Fibroblast of upper back skin (primary cell): ENCODE measurements at regions not wholly inside any gene's neighbourhood (a gene's known extent, or its start where the extent isn't known, plus 50 kb on each side); places are given as distances from the start of the nearest gene placed in this dataset.
"Not testable (repeated sequence)": the region's sequence is repeated elsewhere in the genome, so short reads cannot be mapped to it uniquely, and the experiment has no call there.

Experiments
- DNase-seq: peaks from one replicate; pipeline ENCODE4 v3.0.0-alpha.2; 2013

DNA sequence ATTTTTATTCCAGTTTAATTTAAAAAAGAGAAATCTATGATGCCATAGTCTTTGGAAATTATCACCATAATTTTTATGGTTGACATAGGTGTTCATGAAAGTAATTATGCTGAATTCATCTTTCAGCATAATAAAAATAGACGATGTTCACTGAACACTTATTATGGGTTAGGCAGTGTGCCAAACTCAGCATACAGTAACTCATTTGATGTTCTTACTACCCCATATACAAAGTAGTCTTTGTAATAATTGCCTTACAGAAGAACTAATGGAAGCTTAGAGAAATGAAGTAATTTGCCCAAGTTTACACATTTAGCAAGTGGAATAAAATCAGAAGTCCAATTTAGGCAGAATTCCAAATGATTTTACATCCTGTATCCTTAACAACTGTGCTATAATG, 852.2 kb upstream of the GOT2 start:
- DNase-seq = no peak

GRCh38 chr16:59574296-59574695, 840.2 kb upstream of the GOT2 start:
- no peak for DNase-seq

GRCh38 chr16:59573528-59574271, 839.6 kb upstream of the GOT2 start:
- peak; percentile 94 for DNase-seq

GRCh38 chr16:59567496-59567895, 833.4 kb upstream of the GOT2 start:
- no peak for DNase-seq

DNA sequence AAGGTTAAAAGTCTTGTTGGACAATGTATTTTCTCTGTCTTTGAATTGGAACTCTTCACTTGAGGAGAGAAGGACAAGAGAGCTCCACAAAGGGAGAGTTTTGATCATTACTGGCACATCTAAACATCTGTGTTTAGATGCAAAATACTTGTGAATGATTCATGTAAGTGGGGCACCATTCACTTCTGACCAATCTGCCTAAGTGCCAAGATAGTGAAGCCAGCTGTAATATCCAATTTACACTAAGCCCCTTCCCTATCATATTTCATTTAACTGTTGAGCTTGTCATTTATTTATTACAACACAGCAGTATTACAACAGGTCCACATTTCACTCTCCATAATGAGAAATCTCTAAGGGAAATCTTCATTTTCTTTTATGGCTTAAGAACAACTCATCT, 832.3 kb upstream of the GOT2 start:
- DNase-seq = no peak

- DNase-seq = no peak
Measured at GRCh38 chr16:59558679-59559078, 824.6 kb upstream of the GOT2 start.

- no peak for DNase-seq
Measured at GRCh38 chr16:59552164-59552563, 818.0 kb upstream of the GOT2 start.

DNA sequence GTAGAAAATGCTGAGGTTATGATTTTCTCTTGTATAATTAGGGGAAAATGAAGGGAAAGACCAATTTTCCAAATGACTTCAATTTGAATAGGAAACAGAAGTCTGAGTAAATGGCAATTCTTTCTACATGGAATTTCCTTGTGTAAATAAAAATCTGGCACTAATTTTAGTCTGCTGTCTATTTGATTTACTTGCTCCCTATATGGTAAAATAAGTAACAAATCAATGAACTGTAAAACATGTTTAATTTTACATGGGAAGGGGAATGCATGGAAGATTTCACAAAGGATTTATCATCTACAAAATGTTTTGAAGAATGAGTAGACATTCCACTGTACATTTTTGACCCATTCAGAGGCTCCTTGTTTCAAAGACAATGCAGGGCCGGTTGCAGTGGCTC, 811.6 kb upstream of the GOT2 start:
- peak; percentile 66 for DNase-seq

DNA sequence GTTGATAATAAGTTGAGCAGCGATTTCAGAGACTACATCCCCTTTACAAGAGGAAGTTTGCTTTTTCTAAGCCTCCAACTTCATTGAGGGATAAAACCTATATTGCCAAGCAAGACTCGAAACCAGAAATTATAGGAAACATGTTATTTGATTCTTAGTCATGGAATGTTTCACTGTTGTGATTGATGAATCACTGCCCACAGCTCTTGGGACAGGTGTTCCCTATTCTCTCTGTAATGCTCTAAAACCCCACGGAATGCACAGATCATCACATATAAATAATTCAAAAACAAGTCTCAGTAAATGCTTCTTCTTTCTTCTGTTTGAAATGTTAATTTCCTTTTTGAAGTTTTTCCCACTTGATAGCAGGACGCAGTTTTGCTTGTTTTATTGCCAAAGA, 809.5 kb upstream of the GOT2 start:
- DNase-seq = peak; percentile 91

DNA sequence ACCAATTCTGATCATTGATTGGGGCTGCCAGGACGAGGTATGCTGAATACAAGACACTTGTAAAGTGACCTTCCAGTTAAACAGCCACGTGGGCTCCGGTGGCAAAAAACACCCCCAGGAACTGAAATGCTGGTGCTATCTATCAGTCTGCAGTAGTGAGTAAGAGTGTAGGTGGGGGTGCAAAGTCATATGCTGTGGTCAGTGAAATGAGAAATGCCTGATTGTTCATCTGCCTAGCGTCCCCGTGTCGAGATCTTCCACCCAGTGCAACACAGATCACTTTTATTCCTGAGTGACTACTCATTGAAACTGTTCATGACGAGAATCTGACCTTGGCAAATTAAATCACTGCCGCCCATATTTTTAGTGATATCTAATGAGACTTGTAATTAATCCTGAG, 806.5 kb upstream of the GOT2 start:
- DNase-seq = peak; percentile 39

DNA sequence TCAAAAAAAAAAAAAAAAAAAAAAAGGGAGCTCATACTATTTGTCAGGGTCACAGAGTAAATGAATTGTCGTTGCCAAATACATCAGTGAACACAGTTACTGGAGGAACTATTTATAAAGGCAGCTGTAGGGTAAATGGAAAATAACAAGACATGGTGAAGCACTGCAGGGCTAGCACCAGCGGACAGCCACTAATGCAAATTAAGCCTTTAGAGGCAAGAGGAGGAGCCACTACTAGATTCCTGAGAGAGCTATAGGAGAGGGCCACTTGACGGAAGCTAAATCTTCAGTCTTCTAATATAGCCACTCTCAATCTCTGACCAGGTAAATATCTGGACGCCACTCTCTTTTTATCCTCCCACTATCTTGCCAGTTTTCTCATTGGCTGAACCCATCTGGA, 801.2 kb upstream of the GOT2 start:
- DNase-seq = no peak

DNA sequence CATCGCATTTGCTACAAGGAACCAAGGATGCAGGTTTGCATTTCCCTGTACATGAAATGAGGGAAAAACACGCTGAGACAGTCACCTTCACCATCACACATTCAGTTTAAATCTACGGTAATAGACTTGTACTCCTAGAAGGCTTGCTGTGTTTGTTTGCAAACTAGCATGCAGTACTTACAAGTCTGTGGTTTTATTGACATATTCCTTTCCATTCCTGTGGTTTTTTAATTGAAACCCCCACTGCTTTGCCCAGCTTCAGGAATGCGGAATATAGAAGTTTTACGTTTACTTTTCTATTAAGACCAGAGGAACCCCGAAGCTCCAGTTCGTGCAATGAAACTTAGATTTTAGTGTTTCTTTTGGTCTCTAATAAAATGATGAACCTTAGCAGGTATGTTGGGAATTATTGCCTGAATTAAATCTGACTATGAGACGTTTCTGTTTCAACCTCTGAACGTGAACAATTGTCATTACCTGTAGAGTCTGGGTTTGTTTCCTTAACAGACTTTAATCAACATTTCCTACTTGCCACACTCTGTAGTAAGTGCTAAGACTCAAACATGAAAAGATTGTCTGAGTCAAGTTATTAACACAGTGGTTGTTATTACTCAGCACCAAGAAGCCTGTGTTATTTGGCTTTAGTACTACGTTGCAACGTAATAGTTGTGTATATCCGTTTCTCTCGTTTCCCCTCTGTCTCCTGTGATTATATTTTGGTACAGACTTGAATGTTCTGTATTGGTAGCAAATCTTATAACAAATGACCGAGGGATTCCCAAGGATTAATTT, 793.3 kb upstream of the GOT2 start:
- DNase-seq = peak; percentile 91

GRCh38 chr16:59522826-59523225, 788.7 kb upstream of the GOT2 start:
- DNase-seq = no peak

DNA sequence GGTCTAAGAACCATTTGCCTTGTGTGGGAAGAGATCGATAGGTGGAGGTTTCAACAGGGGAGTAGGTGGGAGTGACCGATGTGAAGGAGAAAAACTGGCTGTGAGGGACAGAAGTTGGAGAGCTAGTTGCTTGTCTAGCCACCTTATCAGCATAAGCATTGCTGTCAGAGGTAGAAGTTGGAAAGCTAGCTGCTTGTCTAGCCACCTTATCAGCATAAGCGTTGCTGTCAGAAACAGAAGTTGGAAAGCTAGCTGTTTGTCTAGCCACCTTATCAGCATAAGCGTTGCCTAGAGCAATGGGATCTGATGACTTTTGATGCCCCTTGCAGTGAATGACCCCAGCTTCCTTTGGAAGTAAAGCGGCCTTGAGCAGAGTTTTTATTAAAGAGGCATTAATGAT, 784.6 kb upstream of the GOT2 start:
- not testable (repeated sequence) for DNase-seq

- peak; percentile 11 for DNase-seq
Measured at GRCh38 chr16:59514651-59515050, 780.5 kb upstream of the GOT2 start.

DNA sequence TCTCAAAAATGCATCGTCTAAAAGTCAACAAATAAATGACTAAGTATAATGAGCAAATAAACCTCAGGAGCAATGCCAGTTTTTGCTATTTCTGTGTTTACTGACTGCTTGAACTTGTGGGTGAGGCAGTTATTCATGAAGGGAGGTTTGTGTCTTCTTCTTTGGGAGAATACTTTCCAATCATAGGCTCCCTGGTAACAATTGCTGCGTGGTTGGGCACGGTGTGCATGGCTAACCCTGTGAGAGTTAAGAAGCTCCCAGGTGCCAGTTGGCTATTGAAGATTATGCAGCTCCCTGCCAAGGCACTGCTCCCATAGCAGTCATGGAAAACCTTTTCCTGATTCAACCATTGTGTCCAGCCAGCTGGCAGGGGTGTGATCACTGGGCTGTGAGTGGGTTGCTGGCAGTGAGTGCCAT, 775.9 kb upstream of the GOT2 start:
- DNase-seq = no peak

- DNase-seq = no peak
Measured at GRCh38 chr16:59500601-59501000, 766.5 kb upstream of the GOT2 start.

DNA sequence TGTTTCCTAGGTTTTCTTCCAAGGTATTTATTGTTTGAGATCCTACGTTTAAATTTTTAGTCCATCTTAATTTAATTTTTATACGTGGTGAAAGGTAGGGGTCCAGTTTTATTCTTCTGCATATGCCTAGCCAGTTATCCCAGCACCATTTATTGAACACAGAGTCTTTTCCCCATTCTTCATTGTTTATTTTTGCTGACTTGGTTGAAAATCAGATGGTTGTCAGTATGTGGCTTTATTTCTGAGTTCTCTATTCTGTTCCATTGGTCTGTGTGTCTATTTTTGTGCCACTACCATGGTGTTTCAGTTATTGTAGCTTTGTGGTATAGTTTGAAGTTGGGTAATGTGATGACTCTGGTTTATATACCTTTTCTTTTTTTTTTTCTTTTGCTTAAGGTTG, 753.0 kb upstream of the GOT2 start:
- no peak for DNase-seq

GRCh38 chr16:59484833-59485516, 750.9 kb upstream of the GOT2 start:
- DNase-seq = no peak

GRCh38 chr16:59478838-59479237, 744.7 kb upstream of the GOT2 start:
- DNase-seq = no peak

DNA sequence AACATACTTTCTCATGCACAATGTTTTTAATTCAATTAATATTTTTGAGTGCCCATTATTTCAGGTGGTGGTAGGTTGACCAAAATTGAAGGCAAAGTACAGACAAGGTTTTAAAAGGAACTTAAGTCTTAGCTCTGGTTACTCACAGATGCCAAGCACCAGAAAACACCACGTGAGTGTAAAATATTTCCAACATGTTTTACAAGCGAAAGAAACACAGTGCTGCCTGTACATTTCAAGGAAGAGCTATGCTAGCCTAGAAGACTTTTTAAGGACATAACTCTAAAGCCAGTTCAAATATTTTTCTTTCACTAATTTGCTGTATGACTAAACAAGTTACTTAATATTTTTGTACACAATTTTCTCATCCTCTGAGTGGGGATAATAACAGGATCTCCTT, 736.4 kb upstream of the GOT2 start:
- DNase-seq = no peak

- peak; percentile 27 for DNase-seq
Measured at GRCh38 chr16:59469266-59469665, 735.1 kb upstream of the GOT2 start.

DNA sequence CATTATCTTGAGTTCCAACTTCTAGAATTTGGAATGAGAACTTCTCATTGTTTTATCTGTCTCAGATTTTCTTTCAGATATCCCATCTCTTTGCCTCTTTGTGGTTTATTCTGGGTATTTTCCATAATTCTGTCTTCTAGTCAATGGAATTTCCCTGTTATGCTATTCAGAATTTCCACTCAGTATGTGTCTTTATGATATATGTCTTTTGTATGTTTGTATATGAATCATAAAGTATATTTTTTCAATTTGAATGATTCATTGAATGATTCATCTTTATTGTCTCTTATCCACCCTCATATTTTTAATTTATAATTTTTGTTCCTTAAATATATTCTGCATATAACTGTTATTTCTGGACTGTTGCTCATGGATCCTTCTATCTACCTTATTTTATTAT, 729.7 kb upstream of the GOT2 start:
- DNase-seq = peak; percentile 74

DNA sequence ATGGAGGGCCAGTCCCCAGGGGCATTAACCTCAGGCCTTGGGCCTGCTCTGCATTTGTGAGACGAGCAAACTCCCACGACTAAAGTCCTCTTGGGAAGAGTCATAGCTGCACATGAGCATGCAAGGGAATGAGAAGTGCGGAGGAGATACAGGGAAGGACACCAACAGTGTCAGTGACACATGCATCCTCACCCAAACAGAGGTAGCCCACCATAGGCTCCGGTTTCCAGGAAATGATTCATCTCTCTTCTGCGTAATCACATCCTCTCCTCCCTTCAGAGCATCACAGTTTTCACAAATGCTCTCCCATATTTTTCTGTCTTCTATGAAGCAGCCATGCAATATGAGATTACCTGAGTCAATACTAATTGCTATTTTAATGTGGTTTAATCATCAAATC, 725.7 kb upstream of the GOT2 start:
- peak; percentile 29 for DNase-seq
